Ascending aorta (tissue), 2 donors: ENCODE measurements at regions not wholly inside any gene's neighbourhood (a gene's known extent, or its start where the extent isn't known, plus 50 kb on each side); places are given as distances from the start of the nearest gene placed in this dataset.

Source experiments
- DNase-seq, 2 donors: peaks; one replicate each; pipeline ENCODE4 v3.0.0-alpha.2; 2019; ENCODE audit warnings: low spot score in 2 of 2
- H3K27ac ChIP-seq, 2 donors: fragments of 200-600 bp; sonication (generic); one replicate each; pipeline ENCODE4 v1.5.1; 2016 to 2017; ENCODE audit warnings: mild to moderate bottlenecking in 1 of 2
- H3K27me3 ChIP-seq: fragments of 200-600 bp; sonication (generic); one replicate; pipeline ENCODE4 v1.5.1; 2017
- H3K36me3 ChIP-seq, 2 donors: fragments of 200-600 bp; sonication (generic); one replicate each; pipeline ENCODE4 v1.5.1; 2016
- H3K4me1 ChIP-seq, 2 donors: fragments of 200-600 bp; sonication (generic); one replicate each; pipeline ENCODE4 v1.5.1; 2016 to 2017; ENCODE audit warnings: mild to moderate bottlenecking in 1 of 2
- H3K4me3 ChIP-seq, 2 donors: fragments of 200-600 bp; sonication (generic); one replicate each; pipeline ENCODE4 v1.5.1; 2016 to 2017; ENCODE audit warnings: mild to moderate bottlenecking in 1 of 2
- H3K9me3 ChIP-seq, 2 donors: fragments of 200-600 bp; sonication (generic); one replicate each; pipeline ENCODE4 v1.5.1; 2016
- CTCF ChIP-seq, 3 experiments: fragments of 200-600 bp in 2 of 3; fragments of 450-650 bp in 1 of 3; sonication (generic) in 2 of 3; IDR thresholded peaks; one replicate each; pipeline ENCODE4 v1.5.1; 2016 to 2019; ENCODE audit warnings: antibody characterized with exemption in 3 of 3, mild to moderate bottlenecking in 1 of 3, moderate library complexity in 1 of 3
- intact Hi-C: fragments of 100-400 bp; cut with DNase I; formaldehyde crosslinking; loops from one replicate; pipeline ENCODE4 v1.15.1; 2023

GRCh38 chr3:99413504-99413903, 224.9 kb upstream of the COL8A1 start:
- DNase-seq: no peak
- H3K36me3 ChIP-seq: no peaks in the 10 kb centered on the region
- peaks cover 0 to 14% of the 10 kb centered on the region in 2 donors for H3K4me1 ChIP-seq
- H3K9me3 ChIP-seq: no peaks in the 10 kb centered on the region
- H3K27ac ChIP-seq: peak overlapping the region; percentile 9 to 16
- H3K27me3 ChIP-seq: no peaks in the 10 kb centered on the region
- TF ChIP-seq CTCF (IDR thresholded peaks at IDR 0.05): no peak
- intact Hi-C loops: loop anchor here (10.0 kb wide), 1 partner anchor 221 kb away; the partner anchor contains the start of gene COL8A1
- no peak overlapping the region for H3K4me3 ChIP-seq

GRCh38 chr3:99410789-99411311, 227.5 kb upstream of the COL8A1 start:
- H3K27ac ChIP-seq: peak overlapping the region in 1 of 2 donors; percentile 23
- H3K27me3 ChIP-seq: no peaks in the 10 kb centered on the region
- H3K4me3 ChIP-seq: no peak overlapping the region
- no peaks in the 10 kb centered on the region for H3K36me3 ChIP-seq
- H3K4me1 ChIP-seq: peaks cover 0 to 14% of the 10 kb centered on the region in 2 donors
- intact Hi-C loops: loop anchor here (10.0 kb wide), 1 partner anchor 224 kb away; the partner anchor contains the start of gene COL8A1
- no peak for TF ChIP-seq CTCF (IDR thresholded peaks at IDR 0.05)
- no peak for DNase-seq
- H3K9me3 ChIP-seq: no peaks in the 10 kb centered on the region

- intact Hi-C loops: loop anchor here (10.0 kb wide), 1 partner anchor 225 kb away; the partner anchor contains the start of gene COL8A1
- DNase-seq: no peak
- no peak for TF ChIP-seq CTCF (IDR thresholded peaks at IDR 0.05)
- peaks cover 0 to 14% of the 10 kb centered on the region in 2 donors for H3K4me1 ChIP-seq
- H3K9me3 ChIP-seq: no peaks in the 10 kb centered on the region
- no peak overlapping the region for H3K4me3 ChIP-seq
- H3K27me3 ChIP-seq: no peaks in the 10 kb centered on the region
- no peaks in the 10 kb centered on the region for H3K36me3 ChIP-seq
- H3K27ac ChIP-seq: no peak overlapping the region
Observed at GRCh38 chr3:99409961-99410360, 228.4 kb upstream of the COL8A1 start.

- intact Hi-C loops: no loop called here
- Histone ChIP-seq H3K9me3 (no peaks in the 10 kb centered on the region), H3K4me1 (peaks cover 0 to 5% of the 10 kb centered on the region in 2 donors), H3K4me3 (no peak overlapping the region), H3K27ac (no peak overlapping the region), H3K27me3 (no peaks in the 10 kb centered on the region), H3K36me3 (no peaks in the 10 kb centered on the region)
- TF ChIP-seq CTCF (IDR thresholded peaks at IDR 0.05): no peak
- no peak for DNase-seq
Observed at GRCh38 chr3:99407257-99407656, 231.1 kb upstream of the COL8A1 start.

GRCh38 chr3:99402755-99403154, 235.6 kb upstream of the COL8A1 start:
- no peak for TF ChIP-seq CTCF (IDR thresholded peaks at IDR 0.05)
- H3K36me3 ChIP-seq: no peaks in the 10 kb centered on the region
- H3K4me1 ChIP-seq: no peaks in the 10 kb centered on the region
- H3K4me3 ChIP-seq: no peak overlapping the region
- H3K27ac ChIP-seq: no peak overlapping the region
- no peak for DNase-seq
- intact Hi-C loops: no loop called here
- no peaks in the 10 kb centered on the region for H3K27me3 ChIP-seq
- peaks cover 0 to 7% of the 10 kb centered on the region in 2 donors for H3K9me3 ChIP-seq

GRCh38 chr3:99400352-99400751, 238.0 kb upstream of the COL8A1 start:
- Histone ChIP-seq H3K36me3 (no peaks in the 10 kb centered on the region), H3K4me3 (no peak overlapping the region), H3K9me3 (peaks cover 0 to 7% of the 10 kb centered on the region in 2 donors), H3K27ac (no peak overlapping the region), H3K27me3 (no peaks in the 10 kb centered on the region), H3K4me1 (no peaks in the 10 kb centered on the region)
- intact Hi-C loops: no loop called here
- no peak for DNase-seq
- TF ChIP-seq CTCF (IDR thresholded peaks at IDR 0.05): no peak
